Endothelial cell of umbilical vein (primary cell): ENCODE measurements at regions not wholly inside any gene's neighbourhood (a gene's known extent, or its start where the extent isn't known, plus 50 kb on each side); places are given as distances from the start of the nearest gene placed in this dataset.

Source experiments
- BruUV-seq: library from RNA; stranded (reverse); fragments of 400-500 nt; replicated peaks from 2 replicates; lab custom pipeline; 2021; lab: Mats Ljungman, UMichigan
- CTCF ChIA-PET: fragments of 300-600, 350-600 bp; sonication (Branson Sonifier 250); formaldehyde crosslinking; loops from one replicate; lab custom pipeline; 2021; ENCODE audit warnings: antibody characterized with exemption, inconsistent platforms; lab: Charles Lee
- POLR2A ChIA-PET: fragments of 300-600, 350-600 bp; sonication (Branson Sonifier 250); formaldehyde crosslinking; loops from one replicate; lab custom pipeline; 2021; ENCODE audit warnings: antibody characterized with exemption, inconsistent platforms; lab: Charles Lee
- DNase-seq: peaks from one replicate; pipeline ENCODE4 v3.0.0-alpha.2; 2011; ENCODE audit warnings: low read depth, low spot score
- FAIRE-seq: peaks from 2 replicates; lab custom pipeline; 2011; peaks lifted over from hg19 to GRCh38; lab: Jason Lieb, UNC
- H2AFZ ChIP-seq: 2 replicates; pipeline ENCODE4 v1.6.0; 2012; ENCODE audit warnings: low read depth, low read length, control low read depth, inconsistent platforms
- H3K27ac ChIP-seq: 2 replicates; pipeline ENCODE4 v1.5.1; 2011; ENCODE audit warnings: low read depth, mild to moderate bottlenecking, control low read depth, low read length, moderate library complexity; ENCODE audit not compliant: insufficient read depth
- H3K27me3 ChIP-seq, 2 experiments: 2 replicates each; pipeline versions ENCODE4 v1.6.0 to v1.6.1; 2011; ENCODE audit warnings: low read length in 2 of 2, mixed read lengths in 1 of 2; ENCODE audit not compliant: control insufficient read depth in 2 of 2, insufficient read depth in 2 of 2
- H3K36me3 ChIP-seq, 2 experiments: 2 replicates in 1 of 2; 3 replicates in 1 of 2; pipeline ENCODE4 v1.5.1; 2011; ENCODE audit warnings: low read length in 2 of 2, mild to moderate bottlenecking in 1 of 2, moderate library complexity in 1 of 2; ENCODE audit not compliant: control insufficient read depth in 2 of 2, insufficient read depth in 2 of 2; ENCODE audit errors: extremely low read depth in 1 of 2
- H3K4me1 ChIP-seq: 3 replicates; pipeline ENCODE4 v1.5.1; 2011; ENCODE audit warnings: mild to moderate bottlenecking, low read length; ENCODE audit not compliant: control insufficient read depth, insufficient read depth; ENCODE audit errors: extremely low read depth
- H3K4me2 ChIP-seq: 2 replicates; pipeline ENCODE4 v1.6.1; 2011; ENCODE audit warnings: low read length, control low read depth, mixed read lengths; ENCODE audit not compliant: insufficient read depth
- H3K4me3 ChIP-seq, 3 experiments: fragments of 200-600 bp in 1 of 3; sonication (generic), shearing (Covaris generic) in 1 of 3; replicated peaks in 1 of 3; 2 replicates each; pipeline ENCODE4 v1.5.1; 2011 to 2016; ENCODE audit warnings: control low read depth in 3 of 3, low read length in 3 of 3, mild to moderate bottlenecking in 2 of 3, inconsistent platforms in 1 of 3, low read depth in 1 of 3, moderate library complexity in 1 of 3; ENCODE audit not compliant: insufficient read depth in 1 of 3
- H3K79me2 ChIP-seq: 2 replicates; pipeline ENCODE4 v1.6.0; 2012; ENCODE audit warnings: low read length, inconsistent platforms; ENCODE audit not compliant: control insufficient read depth, insufficient read depth
- H3K9ac ChIP-seq: replicated peaks from 2 replicates; pipeline ENCODE3; 2011; ENCODE audit warnings: low read length, control low read depth; ENCODE audit not compliant: insufficient read depth; ENCODE audit errors: extremely low read depth
- H3K9me1 ChIP-seq: replicated peaks from 3 replicates; pipeline ENCODE4 v1.6.0; 2011; ENCODE audit warnings: mild to moderate bottlenecking, low read length; ENCODE audit not compliant: control insufficient read depth, insufficient read depth; ENCODE audit errors: extremely low read depth
- H3K9me3 ChIP-seq: replicated peaks from 2 replicates; pipeline ENCODE4 v1.5.1; 2012; ENCODE audit warnings: low read length, inconsistent platforms; ENCODE audit not compliant: control insufficient read depth, insufficient read depth
- H4K20me1 ChIP-seq: replicated peaks from 2 replicates; pipeline ENCODE3; 2011; ENCODE audit warnings: mild to moderate bottlenecking, low read length; ENCODE audit not compliant: control insufficient read depth, insufficient read depth; ENCODE audit errors: extremely low read depth
- CTCF ChIP-seq, 2 donors: IDR thresholded peaks; 1 replicate in 1 of 2; 2 replicates in 1 of 2; pipeline ENCODE4 v1.5.1; 2011; ENCODE audit warnings: low read length in 2 of 2, mild to moderate bottlenecking in 2 of 2, moderate library complexity in 2 of 2, control low read depth in 1 of 2, inconsistent platforms in 1 of 2, low read depth in 1 of 2; ENCODE audit not compliant: insufficient read depth in 1 of 2; ENCODE audit errors: extremely low read depth in 1 of 2
- EZH2 ChIP-seq: IDR thresholded peaks from 2 replicates; pipeline ENCODE4 v1.6.1; 2012; ENCODE audit warnings: borderline replicate concordance, low read depth, mild to moderate bottlenecking, moderate library complexity, low read length, inconsistent platforms; ENCODE audit not compliant: severe bottlenecking
- FOS ChIP-seq: IDR thresholded peaks from 2 replicates; pipeline ENCODE4 v1.6.1; 2011; ENCODE audit warnings: mild to moderate bottlenecking, low read length, moderate library complexity, borderline replicate concordance; ENCODE audit not compliant: insufficient read depth
- GATA2 ChIP-seq: IDR thresholded peaks from 2 replicates; pipeline ENCODE4 v1.7.0; 2011; ENCODE audit warnings: low read depth, mild to moderate bottlenecking, moderate library complexity, mixed read lengths, low read length; ENCODE audit not compliant: insufficient read length, insufficient read depth
- JUN ChIP-seq: IDR thresholded peaks from 2 replicates; pipeline ENCODE4 v1.6.1; 2011; ENCODE audit warnings: borderline replicate concordance, low read depth; ENCODE audit not compliant: insufficient read length, insufficient read depth
- MAX ChIP-seq: IDR thresholded peaks from 2 replicates; pipeline ENCODE4 v1.6.1; 2011; ENCODE audit not compliant: insufficient read depth, insufficient read length
- MYC ChIP-seq: IDR thresholded peaks from one replicate; pipeline ENCODE4 v1.6.1; 2011; ENCODE audit warnings: mild to moderate bottlenecking, low read depth, low read length
- POLR2A ChIP-seq: IDR thresholded peaks from 2 replicates; pipeline ENCODE4 v1.6.1; 2012; ENCODE audit warnings: low read depth, mild to moderate bottlenecking, control low read depth, low read length
- POLR2AphosphoS5 ChIP-seq: IDR thresholded peaks from 2 replicates; pipeline ENCODE4 v1.6.1; 2012; ENCODE audit warnings: low read depth, mild to moderate bottlenecking, control low read depth, low read length, moderate library complexity; ENCODE audit not compliant: insufficient read depth
- dilution Hi-C: fragments of 300-500 bp; cut with MboI; formaldehyde crosslinking; loops from one replicate; pipeline ENCODE4 v1.15.0; 2019; ENCODE audit warnings: low sequenced_read_pairs; ENCODE audit not compliant: extremely low pct_ligation_motif_present
- intact Hi-C: fragments of 100-400 bp; cut with micrococcal nuclease; formaldehyde crosslinking; loops from one replicate; pipeline ENCODE4 v1.10.0; 2022

- no TSS peak for BruUV-seq
- no peak overlapping the region for H2AFZ ChIP-seq
- no peaks in the 10 kb centered on the region for H3K27me3 ChIP-seq
- no peaks in the 10 kb centered on the region for H3K9me3 ChIP-seq
- ChIA-PET CTCF (no interaction called here), POLR2A (no interaction called here)
- no peak overlapping the region for H3K9ac ChIP-seq
- no peak overlapping the region for H3K4me2 ChIP-seq
- H3K4me1 ChIP-seq: no peaks in the 10 kb centered on the region
- H4K20me1 ChIP-seq: no peaks in the 10 kb centered on the region
- no peak overlapping the region for H3K4me3 ChIP-seq
- FAIRE-seq: no peak
- dilution Hi-C loops (no loop called here), intact Hi-C loops (no loop called here)
- DNase-seq: no peak
- no peaks in the 10 kb centered on the region for H3K9me1 ChIP-seq
- no peak for TF ChIP-seq CTCF (IDR thresholded peaks at IDR 0.05; ENCODE audit: extremely low read depth in 1 of 2, insufficient read depth in 1 of 2, low read depth in 1 of 2, low read length in 2 of 2)
- TF ChIP-seq FOS: no peak
- no peak for TF ChIP-seq GATA2
- TF ChIP-seq EZH2: no peak
- TF ChIP-seq POLR2A: no peak
- no peak for TF ChIP-seq POLR2AphosphoS5
- TF ChIP-seq JUN: no peak
- TF ChIP-seq MYC: no peak
- TF ChIP-seq MAX: no peak
- H3K36me3 ChIP-seq: no peaks in the 10 kb centered on the region
- no peak overlapping the region for H3K27ac ChIP-seq
- H3K79me2 ChIP-seq: no peaks in the 10 kb centered on the region
Observed at GRCh38 chr3:82261637-82262036, 500.2 kb upstream of the GBE1 start.
